AG09309 (cell line): ENCODE measurements at regions not wholly inside any gene's neighbourhood (a gene's known extent, or its start where the extent isn't known, plus 50 kb on each side); places are given as distances from the start of the nearest gene placed in this dataset.

Experiments
- DNase-seq: peaks from one replicate; pipeline ENCODE4 v3.0.0-alpha.2; 2010; ENCODE audit warnings: low read depth
- H3K4me3 ChIP-seq: 2 replicates; pipeline ENCODE4 v1.5.1; 2011; ENCODE audit warnings: mild to moderate bottlenecking, low read depth, low read length, moderate library complexity; ENCODE audit not compliant: control insufficient read depth
- CTCF ChIP-seq: IDR thresholded peaks from 2 replicates; pipeline ENCODE4 v1.5.1; 2011; ENCODE audit warnings: mild to moderate bottlenecking, low read depth, low read length, inconsistent platforms; ENCODE audit not compliant: insufficient read depth, control insufficient read depth; ENCODE audit errors: missing control alignments

DNA sequence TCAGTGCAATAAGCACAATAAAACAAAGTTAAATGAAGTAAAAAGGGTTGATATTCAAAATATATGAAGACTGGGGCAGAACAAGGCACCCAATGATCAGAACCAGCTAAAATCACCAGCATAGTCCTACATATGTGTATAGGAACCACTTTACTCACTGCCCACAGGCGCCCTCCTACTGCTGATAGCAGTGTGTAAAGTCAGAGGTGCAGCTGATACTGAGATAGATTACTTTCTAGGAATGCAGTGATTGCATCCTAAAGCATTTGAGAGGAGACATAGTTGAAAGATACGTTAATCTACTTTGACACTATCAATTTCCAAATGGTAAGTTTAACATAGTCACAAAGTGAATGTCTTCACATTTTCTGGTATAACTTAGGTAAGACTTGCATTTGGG lies 161.1 kb upstream of the MCHR2 start:
- DNase-seq: no peak

DNA sequence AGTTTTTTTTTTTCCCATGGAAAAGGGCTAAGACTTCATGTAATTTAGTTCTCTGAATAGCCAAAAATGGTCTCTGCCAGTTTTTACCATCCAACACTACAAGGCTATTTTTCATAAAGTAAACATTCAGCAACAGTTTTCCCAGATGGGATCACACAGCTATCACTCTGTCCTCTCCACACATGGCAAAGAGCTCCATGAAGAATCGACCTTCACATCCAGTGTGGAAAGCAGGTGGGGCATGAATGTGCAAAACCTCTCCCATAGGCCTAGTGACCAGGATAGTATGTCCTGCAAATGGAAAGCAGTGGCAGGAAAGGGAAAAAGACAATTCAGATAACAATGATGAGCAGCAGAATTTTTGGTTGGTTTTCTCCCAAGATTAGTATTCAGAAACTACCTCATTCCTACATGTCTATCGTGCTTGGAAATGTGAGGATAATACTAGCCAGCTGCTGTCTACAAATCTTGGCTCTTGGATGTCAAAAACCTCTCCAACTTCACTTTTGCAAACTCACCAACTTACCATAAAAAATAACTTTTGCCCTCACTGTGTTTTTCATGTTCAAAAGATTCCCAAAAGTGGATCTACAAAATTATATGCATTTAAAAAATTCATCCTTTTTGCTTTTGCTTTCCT lies 159.7 kb upstream of the MCHR2 start:
- no peak for TF ChIP-seq CTCF

More for the DNA sequence above, 161.1 kb upstream of the MCHR2 start:
- H3K4me3 ChIP-seq: no peak overlapping the region
- no peak for TF ChIP-seq CTCF

GRCh38 chr6:100152201-100152600 lies 158.2 kb upstream of the MCHR2 start:
- no peak overlapping the region for H3K4me3 ChIP-seq
- TF ChIP-seq CTCF: no peak
- DNase-seq: no peak

More for the DNA sequence above, 159.7 kb upstream of the MCHR2 start:
- no peak overlapping the region for H3K4me3 ChIP-seq
- DNase-seq: no peak

- no peak overlapping the region for H3K4me3 ChIP-seq
- TF ChIP-seq CTCF: no peak
- no peak for DNase-seq
Observed at GRCh38 chr6:100144991-100145390, 151.0 kb upstream of the MCHR2 start.

- DNase-seq: no peak
- no peak overlapping the region for H3K4me3 ChIP-seq
- no peak for TF ChIP-seq CTCF
Observed at GRCh38 chr6:100138346-100139022, 144.5 kb upstream of the MCHR2 start.

- H3K4me3 ChIP-seq: no peak overlapping the region
- TF ChIP-seq CTCF: no peak
- no peak for DNase-seq
Observed at GRCh38 chr6:100137759-100138158, 143.7 kb upstream of the MCHR2 start.
